ENCODE measurements at regions not wholly inside any gene's neighbourhood (a gene's known extent, or its start where the extent isn't known, plus 50 kb on each side); places are given as distances from the start of the nearest gene placed in this dataset.

DNA sequence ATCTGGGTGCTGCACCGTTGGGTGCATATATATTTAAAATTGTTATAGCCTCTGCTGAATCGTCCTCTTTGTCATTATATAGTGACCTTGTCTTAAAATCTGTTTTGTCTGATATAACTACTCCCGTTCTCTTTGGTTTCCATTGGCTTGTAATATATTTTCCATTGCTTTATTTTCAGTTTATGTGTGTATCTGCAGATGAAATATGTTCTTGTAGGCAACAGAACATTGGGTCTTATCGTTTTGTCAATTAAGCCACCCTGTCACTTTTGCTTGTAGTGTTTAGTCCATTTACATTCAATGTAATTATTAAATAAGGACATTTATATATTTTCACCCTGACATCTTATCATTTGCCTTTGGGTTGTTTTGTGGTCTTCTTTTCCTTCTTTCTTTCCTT is 933.9 kb downstream of the EPHA7 start:
- ATAC-seq (ENCODE audit: insufficient number of reproducible peaks, low FRiP score, low read depth) = no peak
- no peak for DNase-seq (ENCODE audit: low spot score)

DNA sequence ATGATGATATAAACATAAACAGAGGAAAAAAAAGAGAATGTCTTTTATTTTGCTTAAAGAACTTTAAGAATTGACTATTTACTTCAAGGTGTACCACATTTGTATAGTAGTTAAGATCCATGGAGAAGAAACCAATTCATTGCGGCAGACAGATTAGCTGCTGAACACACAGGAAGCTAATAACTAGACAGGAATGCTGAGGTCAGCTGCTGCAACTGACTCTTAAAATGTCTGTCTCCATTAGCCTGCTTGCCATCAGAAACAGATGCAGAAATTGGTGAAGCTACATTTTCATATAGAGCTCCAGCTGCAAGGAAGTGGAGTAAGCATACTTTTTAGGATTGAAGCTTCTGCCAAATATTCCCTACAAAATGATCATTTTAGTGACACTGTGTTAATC is 939.5 kb downstream of the EPHA7 start:
- H3K4me1 ChIP-seq (ENCODE audit: control insufficient read depth in 1 of 2, low read depth in 2 of 2) = no peaks in the 10 kb centered on the region

More for the DNA sequence above, 933.9 kb downstream of the EPHA7 start:
- Histone ChIP-seq H3K27ac (no peak overlapping the region), H3K36me3 (no peaks in the 10 kb centered on the region), H3K9me3 (no peaks in the 10 kb centered on the region), H3K4me1 (ENCODE audit: control insufficient read depth in 1 of 2, low read depth in 2 of 2) (no peaks in the 10 kb centered on the region), H3K4me3 (no peak overlapping the region), H3K27me3 (replicated peaks; ENCODE audit: insufficient read depth) (no peaks in the 10 kb centered on the region)
- TF ChIP-seq, protein P1, sequence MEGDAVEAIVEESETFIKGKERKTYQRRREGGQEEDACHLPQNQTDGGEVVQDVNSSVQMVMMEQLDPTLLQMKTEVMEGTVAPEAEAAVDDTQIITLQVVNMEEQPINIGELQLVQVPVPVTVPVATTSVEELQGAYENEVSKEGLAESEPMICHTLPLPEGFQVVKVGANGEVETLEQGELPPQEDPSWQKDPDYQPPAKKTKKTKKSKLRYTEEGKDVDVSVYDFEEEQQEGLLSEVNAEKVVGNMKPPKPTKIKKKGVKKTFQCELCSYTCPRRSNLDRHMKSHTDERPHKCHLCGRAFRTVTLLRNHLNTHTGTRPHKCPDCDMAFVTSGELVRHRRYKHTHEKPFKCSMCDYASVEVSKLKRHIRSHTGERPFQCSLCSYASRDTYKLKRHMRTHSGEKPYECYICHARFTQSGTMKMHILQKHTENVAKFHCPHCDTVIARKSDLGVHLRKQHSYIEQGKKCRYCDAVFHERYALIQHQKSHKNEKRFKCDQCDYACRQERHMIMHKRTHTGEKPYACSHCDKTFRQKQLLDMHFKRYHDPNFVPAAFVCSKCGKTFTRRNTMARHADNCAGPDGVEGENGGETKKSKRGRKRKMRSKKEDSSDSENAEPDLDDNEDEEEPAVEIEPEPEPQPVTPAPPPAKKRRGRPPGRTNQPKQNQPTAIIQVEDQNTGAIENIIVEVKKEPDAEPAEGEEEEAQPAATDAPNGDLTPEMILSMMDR (IDR thresholded peaks at IDR 0.05) = no peak

DNA sequence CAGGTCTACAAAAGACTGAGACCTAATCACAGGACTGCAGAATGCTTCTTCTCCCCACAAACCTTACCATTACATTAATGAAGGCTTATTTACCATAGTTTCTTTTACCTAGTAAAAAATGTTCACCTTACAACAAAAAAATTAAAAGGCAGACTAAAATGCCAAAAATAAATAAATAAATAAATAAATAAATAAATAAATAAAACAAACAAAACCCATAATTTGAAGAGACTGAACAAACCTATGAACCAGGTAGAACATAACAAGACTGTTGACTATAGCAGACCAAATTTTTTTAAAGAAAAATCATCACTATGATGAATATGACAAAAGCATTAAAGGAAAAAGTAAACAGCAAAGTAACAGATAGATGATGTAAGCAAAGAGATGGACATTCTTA is 946.3 kb downstream of the EPHA7 start:
- H3K27ac ChIP-seq = no peak overlapping the region
- H3K36me3 ChIP-seq = no peaks in the 10 kb centered on the region
- ATAC-seq (ENCODE audit: insufficient number of reproducible peaks, low FRiP score, low read depth) = no peak

More for the DNA sequence above, 939.5 kb downstream of the EPHA7 start:
- ATAC-seq (ENCODE audit: insufficient number of reproducible peaks, low FRiP score, low read depth) (no peak), DNase-seq (ENCODE audit: low spot score) (no peak)
- Histone ChIP-seq H3K36me3 (no peaks in the 10 kb centered on the region), H3K27ac (no peak overlapping the region), H3K27me3 (replicated peaks; ENCODE audit: insufficient read depth) (no peaks in the 10 kb centered on the region), H3K9me3 (no peaks in the 10 kb centered on the region), H3K4me3 (no peak overlapping the region)
- TF ChIP-seq, protein P1 (IDR thresholded peaks at IDR 0.05) = no peak

DNA sequence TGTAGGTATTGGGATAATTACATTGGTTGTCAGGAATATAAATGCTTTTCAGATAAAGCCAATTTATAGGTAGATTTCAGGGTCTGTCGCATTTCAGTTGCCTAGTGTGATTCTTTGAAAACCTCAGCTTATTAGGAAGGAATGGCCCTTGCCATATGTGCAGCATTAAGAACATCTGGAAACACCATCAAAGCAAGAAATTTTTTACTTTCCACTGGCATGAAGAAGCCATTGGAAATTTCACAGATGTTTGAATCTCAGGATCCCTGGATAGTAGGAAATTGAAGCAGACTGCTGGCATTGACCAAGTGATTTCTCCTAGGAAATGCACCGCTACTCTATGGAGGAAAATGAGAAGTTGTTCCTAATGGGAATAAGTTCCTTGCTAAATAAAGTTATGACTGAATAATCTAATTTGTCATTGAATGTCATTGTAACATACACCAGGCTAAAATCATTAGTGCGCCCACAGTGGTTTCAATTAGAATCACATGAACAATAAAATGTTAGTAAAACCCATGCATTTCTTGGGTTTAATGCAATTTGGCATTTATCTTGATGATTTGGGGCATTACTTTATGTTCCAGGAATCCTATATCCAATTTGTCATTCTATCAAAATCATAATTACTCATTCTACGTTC is 950.1 kb downstream of the EPHA7 start:
- no peaks in the 10 kb centered on the region for H3K36me3 ChIP-seq
- H3K27me3 ChIP-seq (replicated peaks; ENCODE audit: insufficient read depth) = no peaks in the 10 kb centered on the region
- H3K4me1 ChIP-seq (ENCODE audit: control insufficient read depth in 1 of 2, low read depth in 2 of 2) = no peaks in the 10 kb centered on the region
- no peak overlapping the region for H3K27ac ChIP-seq
- no peaks in the 10 kb centered on the region for H3K9me3 ChIP-seq
- ATAC-seq (ENCODE audit: insufficient number of reproducible peaks, low FRiP score, low read depth) (no peak), DNase-seq (ENCODE audit: low spot score) (no peak)
- H3K4me3 ChIP-seq = no peak overlapping the region
- TF ChIP-seq, protein P1 (IDR thresholded peaks at IDR 0.05) = no peak

More for the DNA sequence above, 946.3 kb downstream of the EPHA7 start:
- TF ChIP-seq, protein P1 (IDR thresholded peaks at IDR 0.05) = no peak
- Histone ChIP-seq H3K27me3 (replicated peaks; ENCODE audit: insufficient read depth) (no peaks in the 10 kb centered on the region), H3K4me3 (no peak overlapping the region), H3K9me3 (no peaks in the 10 kb centered on the region), H3K4me1 (ENCODE audit: control insufficient read depth in 1 of 2, low read depth in 2 of 2) (no peaks in the 10 kb centered on the region)
- no peak for DNase-seq (ENCODE audit: low spot score)

DNA sequence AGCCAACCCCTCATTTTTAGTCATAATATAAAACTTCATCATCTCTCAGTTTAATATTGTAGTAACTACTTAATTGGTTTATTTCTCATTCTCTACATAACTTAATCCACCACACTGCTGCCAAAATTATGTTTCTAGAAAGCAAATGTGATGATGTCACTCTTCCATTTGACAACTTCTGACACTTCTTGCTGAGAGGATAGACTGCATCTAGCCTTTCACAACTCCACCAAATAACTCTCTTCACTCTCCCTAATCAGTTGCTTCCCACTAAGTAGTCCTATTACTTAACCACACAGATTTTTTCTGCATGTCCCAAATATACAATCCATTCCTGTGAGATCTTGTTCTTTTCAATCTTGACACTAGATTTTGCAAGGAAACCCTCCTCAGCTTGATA is 951.3 kb downstream of the EPHA7 start:
- Histone ChIP-seq H3K4me3 (no peak overlapping the region), H3K9me3 (no peaks in the 10 kb centered on the region)
- no peak for ATAC-seq (ENCODE audit: insufficient number of reproducible peaks, low FRiP score, low read depth)

More for the DNA sequence above, 951.3 kb downstream of the EPHA7 start:
- TF ChIP-seq, protein P1 (IDR thresholded peaks at IDR 0.05) = no peak
- Histone ChIP-seq H3K36me3 (no peaks in the 10 kb centered on the region), H3K4me1 (ENCODE audit: control insufficient read depth in 1 of 2, low read depth in 2 of 2) (no peaks in the 10 kb centered on the region), H3K27ac (no peak overlapping the region), H3K27me3 (replicated peaks; ENCODE audit: insufficient read depth) (no peaks in the 10 kb centered on the region)
- no peak for DNase-seq (ENCODE audit: low spot score)

All from thoracic aorta (tissue), 2 donors.